Astrocyte of the cerebellum (primary cell): ENCODE measurements at regions not wholly inside any gene's neighbourhood (a gene's known extent, or its start where the extent isn't known, plus 50 kb on each side); places are given as distances from the start of the nearest gene placed in this dataset.

ENCODE experiments used
- DNase-seq: peaks from one replicate; pipeline ENCODE4 v3.0.0-alpha.2; 2011; ENCODE audit warnings: low read depth
- H3K4me3 ChIP-seq: 2 replicates; pipeline ENCODE4 v1.5.1; 2011; ENCODE audit warnings: mild to moderate bottlenecking, low read depth, low read length, moderate library complexity
- CTCF ChIP-seq: IDR thresholded peaks from 2 replicates; pipeline ENCODE4 v1.5.1; 2012; ENCODE audit warnings: low read length, low read depth, moderate library complexity, mild to moderate bottlenecking; ENCODE audit errors: missing control alignments
- in situ Hi-C: cut with HindIII; loops from 2 replicates; pipeline ENCODE4 v1.10.0; 2017; ENCODE audit warnings: low sequenced_read_pairs

DNA sequence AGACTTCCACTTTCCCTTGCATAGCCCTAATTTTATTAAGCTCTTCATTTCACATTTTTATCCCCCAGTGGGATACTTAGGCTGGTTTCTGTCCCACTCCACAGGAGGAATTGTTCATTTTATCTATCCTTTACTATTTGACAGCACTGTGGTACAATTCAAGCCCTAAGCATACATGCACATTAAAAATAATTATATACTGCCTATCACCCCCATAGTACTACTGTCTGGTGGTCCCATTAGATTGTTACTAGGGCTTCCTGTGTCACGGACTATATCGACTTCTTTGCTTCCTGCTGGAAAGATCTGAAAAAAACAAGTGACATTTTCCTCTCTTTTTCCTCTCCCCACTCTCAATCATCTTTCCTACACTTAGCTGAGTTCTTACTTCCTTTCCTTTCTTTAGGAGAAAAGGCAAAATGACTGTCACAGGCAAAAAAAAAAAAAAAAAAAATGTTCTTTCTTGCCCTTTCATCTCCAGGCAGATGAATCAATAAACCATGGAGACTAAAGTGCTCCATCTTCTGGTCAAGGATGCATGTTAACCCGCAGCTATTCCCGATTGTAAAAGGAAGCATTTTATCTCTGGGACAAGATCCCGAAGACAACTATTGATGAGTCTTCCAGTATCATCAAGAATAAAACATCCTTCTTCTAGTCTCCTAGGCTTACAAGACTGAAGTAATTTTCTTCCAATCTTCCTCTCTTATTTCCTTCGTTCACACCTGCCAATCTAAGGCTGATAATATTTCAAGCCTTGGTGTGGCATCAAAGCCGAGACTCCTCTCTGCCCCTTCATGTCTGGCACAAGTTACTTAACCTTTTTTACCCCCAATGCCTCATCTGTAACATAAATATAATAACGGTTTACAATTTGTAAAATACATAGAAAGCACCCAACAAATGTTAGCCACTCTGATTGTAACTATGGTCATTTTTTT lies 94.4 kb upstream of the PLEKHG7 start:
- no peak for DNase-seq
- no peak overlapping the region for H3K4me3 ChIP-seq
- in situ Hi-C loops = no loop called here
- peak; percentile 71 for TF ChIP-seq CTCF

- no peak for DNase-seq
- in situ Hi-C loops = no loop called here
- TF ChIP-seq CTCF = no peak
- H3K4me3 ChIP-seq = no peak overlapping the region
Observed at GRCh38 chr12:92606956-92607355, 95.8 kb upstream of the PLEKHG7 start.

DNA sequence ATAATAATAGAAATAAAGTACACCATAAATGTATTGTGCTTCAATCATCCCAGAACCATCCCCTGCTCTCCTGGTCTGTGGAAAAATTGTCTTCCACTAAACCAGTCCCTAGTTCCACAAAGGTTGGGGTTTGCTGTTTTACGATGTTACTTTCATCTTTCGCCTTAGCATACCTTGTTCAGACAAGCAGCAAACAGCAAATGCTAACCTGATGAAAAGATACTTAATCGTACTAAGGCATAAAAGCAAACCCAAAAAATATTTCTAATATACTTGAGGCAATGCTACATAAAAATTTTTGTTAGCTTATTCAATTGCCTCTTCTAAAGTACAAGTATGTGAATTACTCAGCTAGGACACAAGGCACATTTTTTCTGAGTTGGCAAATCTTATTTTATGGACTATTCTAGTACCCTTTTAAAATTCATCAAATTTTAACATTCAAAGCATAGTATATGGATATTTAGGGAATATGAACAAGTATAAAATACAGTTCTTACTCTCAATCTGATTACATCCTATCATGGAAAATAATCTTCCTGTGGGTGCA lies 97.1 kb upstream of the PLEKHG7 start:
- DNase-seq = no peak
- H3K4me3 ChIP-seq = no peak overlapping the region
- no peak for TF ChIP-seq CTCF
- in situ Hi-C loops = no loop called here

DNA sequence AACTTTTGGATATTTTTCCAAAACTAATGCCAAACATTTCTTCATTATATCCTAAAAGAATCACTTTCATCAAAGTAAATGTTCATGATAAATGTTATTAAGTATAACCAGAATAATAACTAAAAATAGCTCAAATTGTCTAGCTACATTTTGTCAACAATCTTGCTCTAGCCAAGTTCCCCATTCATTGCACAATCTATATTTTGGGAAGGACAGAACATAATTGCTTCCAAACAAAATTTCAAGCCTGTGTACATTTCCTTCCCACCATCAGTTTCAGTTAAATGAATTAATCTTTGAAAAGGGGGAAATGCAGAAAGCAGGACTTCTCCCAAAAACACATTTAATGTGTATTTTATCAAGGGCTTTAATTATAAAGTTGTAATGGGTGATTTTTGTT lies 98.0 kb upstream of the PLEKHG7 start:
- no peak for DNase-seq
- in situ Hi-C loops = no loop called here
- TF ChIP-seq CTCF = no peak
- H3K4me3 ChIP-seq = no peak overlapping the region

GRCh38 chr12:92603741-92604432 lies 98.9 kb upstream of the PLEKHG7 start:
- no peak overlapping the region for H3K4me3 ChIP-seq
- in situ Hi-C loops = no loop called here
- DNase-seq = no peak
- TF ChIP-seq CTCF = peak; percentile 13

- TF ChIP-seq CTCF = no peak
- H3K4me3 ChIP-seq = no peak overlapping the region
- no peak for DNase-seq
- in situ Hi-C loops = no loop called here
Observed at GRCh38 chr12:92602930-92603623, 99.7 kb upstream of the PLEKHG7 start.
